GM23248 (cell line): ENCODE measurements at regions not wholly inside any gene's neighbourhood (a gene's known extent, or its start where the extent isn't known, plus 50 kb on each side); places are given as distances from the start of the nearest gene placed in this dataset.

Source experiments
- DNase-seq: peaks from one replicate; pipeline ENCODE4 v3.0.0-alpha.2; 2015
- H2AFZ ChIP-seq: fragments of 200-600 bp; sonication (generic); 2 replicates; pipeline ENCODE4 v1.6.1; 2016; ENCODE audit warnings: antibody characterized with exemption
- H3F3A ChIP-seq: fragments of 200-600 bp; sonication (generic); 2 replicates; pipeline ENCODE4 v1.6.1; 2016; ENCODE audit warnings: mild to moderate bottlenecking, antibody characterized with exemption, mixed run types; ENCODE audit not compliant: insufficient read depth
- H3K27ac ChIP-seq: fragments of 200-600 bp; sonication (generic); 2 replicates; pipeline ENCODE4 v1.5.1; 2016; ENCODE audit warnings: mild to moderate bottlenecking
- H3K27me3 ChIP-seq: fragments of 200-600 bp; sonication (generic); replicated peaks from 2 replicates; pipeline ENCODE4 v1.6.1; 2016; ENCODE audit warnings: mild to moderate bottlenecking; ENCODE audit not compliant: insufficient read depth
- H3K36me3 ChIP-seq: fragments of 200-600 bp; sonication (generic); 2 replicates; pipeline ENCODE4 v1.6.1; 2016; ENCODE audit warnings: low read depth, mild to moderate bottlenecking
- H3K4me1 ChIP-seq: fragments of 200-600 bp; sonication (generic); 2 replicates; pipeline ENCODE4 v1.6.1; 2016; ENCODE audit warnings: mild to moderate bottlenecking; ENCODE audit not compliant: insufficient read depth
- H3K4me2 ChIP-seq: fragments of 200-600 bp; sonication (generic); one replicate; pipeline ENCODE4 v1.6.1; 2016; ENCODE audit warnings: mild to moderate bottlenecking; ENCODE audit not compliant: unreplicated experiment
- H3K4me3 ChIP-seq: fragments of 200-600 bp; sonication (generic); 2 replicates; pipeline ENCODE4 v1.5.1; 2016; ENCODE audit warnings: mild to moderate bottlenecking
- H3K79me2 ChIP-seq: fragments of 200-600 bp; sonication (generic); 2 replicates; pipeline ENCODE4 v1.6.1; 2016; ENCODE audit warnings: mild to moderate bottlenecking; ENCODE audit not compliant: insufficient read depth
- H3K9ac ChIP-seq: fragments of 200-600 bp; sonication (generic); 2 replicates; pipeline ENCODE4 v1.6.1; 2016; ENCODE audit warnings: mild to moderate bottlenecking
- H3K9me2 ChIP-seq: fragments of 200-600 bp; sonication (generic); 2 replicates; pipeline ENCODE4 v1.6.1; 2016; ENCODE audit warnings: mixed run types, mild to moderate bottlenecking, moderate library complexity; ENCODE audit not compliant: insufficient read depth
- H3K9me3 ChIP-seq: fragments of 200-600 bp; sonication (generic); one replicate; pipeline ENCODE4 v1.6.1; 2017; ENCODE audit warnings: low read depth
- H4K20me1 ChIP-seq: fragments of 200-600 bp; sonication (generic); 2 replicates; pipeline ENCODE4 v1.6.0; 2016; ENCODE audit not compliant: insufficient read depth
- EZH2 ChIP-seq: fragments of 200-600 bp; sonication (generic); IDR thresholded peaks from 2 replicates; pipeline ENCODE4 v1.6.1; 2018; ENCODE audit warnings: antibody characterized with exemption, mild to moderate bottlenecking; ENCODE audit not compliant: insufficient read depth, poor library complexity, severe bottlenecking
- EZH2phosphoT487 ChIP-seq: fragments of 200-600 bp; sonication (generic); IDR thresholded peaks from 2 replicates; pipeline ENCODE4 v1.6.1; 2018; ENCODE audit warnings: antibody characterized with exemption, moderate library complexity, mild to moderate bottlenecking, low read depth; ENCODE audit not compliant: insufficient read depth
- WGBS, 2 experiments: methylation state at CpG; one replicate each; pipeline ENCODE4 v1.1.6; 2015 to 2017; ENCODE audit warnings: low lambda C conversion rate in 2 of 2, low coverage in 1 of 2; ENCODE audit errors: missing lambda C conversion rate in 2 of 2; 5-methylcytosine and 5-hydroxymethylcytosine counted together
- in situ Hi-C: fragments of 300-500 bp; cut with MboI; formaldehyde crosslinking; loops from 2 replicates; pipeline ENCODE4 v1.15.0; 2020

- H2AFZ ChIP-seq: no peak overlapping the region
- no peaks in the 10 kb centered on the region for H3F3A ChIP-seq
- no peaks in the 10 kb centered on the region for H3K9me3 ChIP-seq
- H3K9ac ChIP-seq: no peak overlapping the region
- H3K79me2 ChIP-seq: no peaks in the 10 kb centered on the region
- H3K9me2 ChIP-seq: no peaks in the 10 kb centered on the region
- in situ Hi-C loops: no loop called here
- DNase-seq: no peak
- no peaks in the 10 kb centered on the region for H3K36me3 ChIP-seq
- TF ChIP-seq EZH2: no peak
- TF ChIP-seq EZH2phosphoT487: no peak
- no peak overlapping the region for H3K4me2 ChIP-seq
- H3K27me3 ChIP-seq: no peaks in the 10 kb centered on the region
- no peak overlapping the region for H3K4me3 ChIP-seq
- H3K27ac ChIP-seq: no peak overlapping the region
- H4K20me1 ChIP-seq: no peaks in the 10 kb centered on the region
- H3K4me1 ChIP-seq: no peaks in the 10 kb centered on the region
Measured at GRCh38 chr13:90773681-90774080, 573.8 kb upstream of the MIR17HG start.

GRCh38 chr13:90776051-90776748 is 571.3 kb upstream of the MIR17HG start:
- Histone ChIP-seq H3K4me2 (no peak overlapping the region), H3K36me3 (no peaks in the 10 kb centered on the region), H2AFZ (no peak overlapping the region), H3K9me2 (no peaks in the 10 kb centered on the region), H4K20me1 (no peaks in the 10 kb centered on the region), H3F3A (no peaks in the 10 kb centered on the region), H3K27ac (no peak overlapping the region), H3K4me3 (no peak overlapping the region), H3K79me2 (no peaks in the 10 kb centered on the region), H3K4me1 (no peaks in the 10 kb centered on the region), H3K27me3 (no peaks in the 10 kb centered on the region), H3K9ac (no peak overlapping the region), H3K9me3 (no peaks in the 10 kb centered on the region)
- in situ Hi-C loops: no loop called here
- DNase-seq: no peak
- WGBS, 2 experiments: 81 to 88% methylated on average over 7 of the region's 7 CpGs
- no peak for TF ChIP-seq EZH2phosphoT487
- TF ChIP-seq EZH2: no peak

GRCh38 chr13:90783273-90783672 is 564.2 kb upstream of the MIR17HG start:
- Histone ChIP-seq H3K79me2 (no peaks in the 10 kb centered on the region), H3K9ac (no peak overlapping the region), H3K4me2 (no peak overlapping the region), H3K27ac (no peak overlapping the region), H3F3A (no peaks in the 10 kb centered on the region), H3K4me3 (no peak overlapping the region), H3K36me3 (no peaks in the 10 kb centered on the region), H4K20me1 (no peaks in the 10 kb centered on the region), H2AFZ (no peak overlapping the region), H3K9me2 (no peaks in the 10 kb centered on the region), H3K4me1 (no peaks in the 10 kb centered on the region), H3K27me3 (no peaks in the 10 kb centered on the region), H3K9me3 (no peaks in the 10 kb centered on the region)
- DNase-seq: no peak
- in situ Hi-C loops: no loop called here
- no peak for TF ChIP-seq EZH2phosphoT487
- no peak for TF ChIP-seq EZH2

- no peaks in the 10 kb centered on the region for H3K27me3 ChIP-seq
- no peaks in the 10 kb centered on the region for H3K79me2 ChIP-seq
- H4K20me1 ChIP-seq: no peaks in the 10 kb centered on the region
- peaks cover 11% of the 10 kb centered on the region; the same call in 1 of the 2 replicates for H3F3A ChIP-seq
- peak; percentile 44 for DNase-seq
- H3K9me3 ChIP-seq: no peaks in the 10 kb centered on the region
- H3K27ac ChIP-seq: no peak overlapping the region
- in situ Hi-C loops: no loop called here
- H2AFZ ChIP-seq: no peak overlapping the region
- TF ChIP-seq EZH2 (no peak), EZH2phosphoT487 (no peak)
- no peak overlapping the region for H3K4me2 ChIP-seq
- H3K4me1 ChIP-seq: peaks cover 11% of the 10 kb centered on the region
- H3K9ac ChIP-seq: no peak overlapping the region
- H3K9me2 ChIP-seq: no peaks in the 10 kb centered on the region
- no peak overlapping the region for H3K4me3 ChIP-seq
- no peaks in the 10 kb centered on the region for H3K36me3 ChIP-seq
Measured at GRCh38 chr13:90787007-90787406, 560.5 kb upstream of the MIR17HG start.

- H3K9me2 ChIP-seq: no peaks in the 10 kb centered on the region
- DNase-seq: peak; percentile 81
- no peaks in the 10 kb centered on the region for H4K20me1 ChIP-seq
- peaks cover 17% of the 10 kb centered on the region for H3K4me1 ChIP-seq
- no peak overlapping the region for H3K27ac ChIP-seq
- no peak overlapping the region for H3K9ac ChIP-seq
- H3K79me2 ChIP-seq: no peaks in the 10 kb centered on the region
- no peak overlapping the region for H2AFZ ChIP-seq
- no peaks in the 10 kb centered on the region for H3K9me3 ChIP-seq
- H3K36me3 ChIP-seq: no peaks in the 10 kb centered on the region
- 0 out of 2 replicates have a peak, but pooled peaks have one; percentile 57 for TF ChIP-seq EZH2phosphoT487
- no peak for TF ChIP-seq EZH2
- peaks cover 13% of the 10 kb centered on the region; the same call in 1 of the 2 replicates for H3F3A ChIP-seq
- in situ Hi-C loops: no loop called here
- H3K4me2 ChIP-seq: peak overlapping the region; percentile 41
- 0% methylated on average over 1 of the region's 1 CpG for WGBS, 2 experiments
- H3K27me3 ChIP-seq: no peaks in the 10 kb centered on the region
- no peak overlapping the region for H3K4me3 ChIP-seq
Measured at GRCh38 chr13:90792335-90792734, 555.2 kb upstream of the MIR17HG start.
